ENCODE measurements at regions not wholly inside any gene's neighbourhood (a gene's known extent, or its start where the extent isn't known, plus 50 kb on each side); places are given as distances from the start of the nearest gene placed in this dataset.

DNA sequence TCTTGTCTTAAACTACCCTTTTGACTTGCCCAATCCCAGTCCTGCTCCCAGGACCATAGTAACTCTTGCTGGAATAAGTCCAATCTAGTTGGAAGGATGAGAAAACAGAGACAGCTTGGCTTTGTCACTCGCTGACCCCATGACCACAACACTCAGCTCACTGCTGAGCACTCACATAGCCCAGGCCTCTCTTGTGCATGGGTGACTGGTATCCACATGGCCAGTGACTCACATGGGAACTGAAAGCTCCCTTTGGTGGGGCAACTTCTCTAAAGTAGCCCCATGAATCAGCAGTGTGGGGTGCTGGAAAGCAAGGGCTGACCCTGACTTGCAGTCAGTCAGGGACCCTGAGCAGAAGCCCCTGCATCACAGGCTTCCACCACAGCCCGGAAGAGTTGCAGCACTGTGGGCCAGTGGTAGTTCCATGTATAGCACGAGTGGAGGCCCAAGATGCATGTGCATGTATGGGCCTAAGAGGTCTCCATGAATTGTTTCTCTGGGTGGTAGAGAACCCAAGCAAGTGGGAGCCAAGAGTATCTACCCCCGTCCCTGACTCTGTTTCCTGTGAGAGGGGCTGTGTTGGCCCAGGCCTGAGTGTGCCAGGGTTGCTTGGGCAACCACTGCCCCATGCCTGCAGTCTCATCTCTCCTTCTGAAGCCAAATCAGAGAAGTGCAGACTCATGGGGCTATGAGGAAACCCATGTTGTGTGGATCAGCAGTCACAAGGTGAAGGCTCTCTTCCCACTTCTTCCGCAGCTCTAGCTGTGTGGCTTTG, 62.1 kb upstream of the XCR1 start:
- peak; percentile 32 for DNase-seq

DNA sequence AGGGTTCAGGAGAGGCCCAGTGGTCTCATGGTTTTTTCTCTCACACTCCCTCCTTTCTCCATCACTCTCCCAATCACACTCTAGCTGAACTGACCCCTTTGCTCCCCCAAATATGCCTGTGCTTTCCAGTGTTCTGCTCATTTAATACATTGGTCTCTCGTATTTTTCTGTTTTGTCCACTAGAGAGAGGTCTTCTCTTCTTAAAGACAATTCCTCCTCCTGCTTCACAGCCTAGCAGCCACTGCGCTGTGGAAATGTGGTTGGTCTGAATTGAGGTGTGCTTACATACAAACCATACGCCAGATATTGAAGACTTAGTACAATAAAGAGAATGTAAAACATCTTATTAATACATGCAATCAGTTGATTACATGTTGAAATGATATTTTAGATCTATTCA, 60.6 kb upstream of the XCR1 start:
- no peak for DNase-seq

- DNase-seq: no peak
These were observed 59.7 kb upstream of the XCR1 start for GRCh38 chr3:46086986-46087385.

DNA sequence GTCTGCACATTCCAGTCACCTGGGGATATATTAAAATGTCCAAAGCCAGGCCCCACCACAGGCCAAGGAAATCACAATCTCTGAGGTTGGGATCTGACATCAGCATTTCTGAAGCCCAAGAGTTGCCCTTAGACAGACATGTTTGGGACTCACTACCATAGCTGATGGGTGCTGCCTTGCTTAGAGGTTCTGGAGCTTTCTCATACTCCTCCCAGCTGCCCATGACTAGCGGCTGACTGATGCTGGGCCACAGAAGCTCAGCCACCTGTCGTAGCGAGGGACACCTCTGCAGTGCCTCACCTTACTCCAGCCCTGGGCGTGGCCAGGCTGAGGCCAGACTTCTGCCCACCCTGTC, 58.8 kb upstream of the XCR1 start:
- DNase-seq: no peak

DNA sequence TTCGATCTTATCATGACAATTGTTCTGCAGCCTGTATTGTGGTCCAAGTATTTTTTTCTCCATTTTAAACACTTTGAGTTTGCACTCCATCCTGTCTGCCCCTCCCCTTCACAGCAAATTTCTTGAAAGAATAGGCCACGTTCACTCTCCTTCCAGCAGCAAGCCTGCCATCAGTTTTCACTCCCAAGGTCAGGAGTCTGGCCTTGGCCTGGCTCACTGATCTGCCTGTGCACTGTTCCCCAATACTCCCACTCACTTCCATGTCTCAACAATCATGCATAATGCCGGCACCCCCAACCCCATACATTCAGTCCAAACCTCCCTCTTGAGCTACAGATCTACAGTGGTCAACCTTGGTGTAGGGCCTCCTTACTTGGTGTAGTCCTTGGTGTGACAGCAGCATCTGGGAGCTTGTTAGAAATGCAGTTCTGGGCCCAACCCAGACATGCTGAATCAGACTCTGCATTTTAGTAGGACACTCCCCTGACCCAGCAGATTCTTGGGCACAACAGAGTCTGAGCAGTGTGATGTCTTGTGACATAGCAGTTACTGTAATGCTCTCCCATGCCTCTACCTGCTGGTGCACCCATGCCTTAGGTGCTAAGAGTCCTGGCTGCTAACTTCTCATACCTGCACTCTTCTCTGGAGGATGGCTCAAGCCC, 58.3 kb upstream of the XCR1 start:
- no peak for DNase-seq

DNA sequence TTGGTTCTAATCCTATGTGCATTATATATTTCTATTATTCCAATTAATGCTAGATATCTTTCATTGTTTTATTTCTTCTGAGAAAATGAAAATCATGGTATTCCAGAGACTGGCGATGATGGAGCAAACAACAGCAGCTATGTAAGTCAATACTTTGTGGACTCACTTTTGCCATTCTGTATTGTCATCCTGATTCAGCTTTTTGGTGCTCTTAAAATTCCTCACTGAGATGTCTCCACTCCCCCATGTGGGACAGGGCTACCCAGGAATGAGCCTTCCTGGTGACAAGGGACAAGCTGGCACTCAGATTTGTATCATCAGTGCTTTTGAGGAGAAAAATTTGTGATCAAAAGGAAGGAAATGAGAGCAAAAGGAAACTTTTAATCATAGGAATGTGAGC, 56.7 kb upstream of the XCR1 start:
- DNase-seq: no peak

- no peak for DNase-seq
These were observed 55.6 kb upstream of the XCR1 start for GRCh38 chr3:46082849-46083248.

DNA sequence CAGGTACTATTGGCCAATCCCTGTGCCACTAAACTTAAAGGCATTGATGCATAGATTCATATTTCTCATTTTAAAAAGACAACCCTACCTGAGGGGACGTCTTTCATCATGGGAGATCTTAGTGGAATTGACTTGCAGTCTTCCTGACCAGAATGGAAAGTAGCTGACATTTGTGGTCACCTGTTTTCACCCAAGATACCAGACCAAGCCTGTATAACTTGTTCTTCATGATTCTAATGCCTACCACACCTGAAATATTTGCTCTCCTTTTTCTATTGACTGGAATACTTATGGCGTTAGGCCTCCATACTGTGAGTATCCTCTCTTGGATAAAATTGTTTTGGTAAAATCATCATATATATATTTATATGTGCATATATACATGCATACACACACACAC, 54.7 kb upstream of the XCR1 start:
- no peak for DNase-seq

- no peak for DNase-seq
These were observed 53.7 kb upstream of the XCR1 start for GRCh38 chr3:46080969-46081345.

DNA sequence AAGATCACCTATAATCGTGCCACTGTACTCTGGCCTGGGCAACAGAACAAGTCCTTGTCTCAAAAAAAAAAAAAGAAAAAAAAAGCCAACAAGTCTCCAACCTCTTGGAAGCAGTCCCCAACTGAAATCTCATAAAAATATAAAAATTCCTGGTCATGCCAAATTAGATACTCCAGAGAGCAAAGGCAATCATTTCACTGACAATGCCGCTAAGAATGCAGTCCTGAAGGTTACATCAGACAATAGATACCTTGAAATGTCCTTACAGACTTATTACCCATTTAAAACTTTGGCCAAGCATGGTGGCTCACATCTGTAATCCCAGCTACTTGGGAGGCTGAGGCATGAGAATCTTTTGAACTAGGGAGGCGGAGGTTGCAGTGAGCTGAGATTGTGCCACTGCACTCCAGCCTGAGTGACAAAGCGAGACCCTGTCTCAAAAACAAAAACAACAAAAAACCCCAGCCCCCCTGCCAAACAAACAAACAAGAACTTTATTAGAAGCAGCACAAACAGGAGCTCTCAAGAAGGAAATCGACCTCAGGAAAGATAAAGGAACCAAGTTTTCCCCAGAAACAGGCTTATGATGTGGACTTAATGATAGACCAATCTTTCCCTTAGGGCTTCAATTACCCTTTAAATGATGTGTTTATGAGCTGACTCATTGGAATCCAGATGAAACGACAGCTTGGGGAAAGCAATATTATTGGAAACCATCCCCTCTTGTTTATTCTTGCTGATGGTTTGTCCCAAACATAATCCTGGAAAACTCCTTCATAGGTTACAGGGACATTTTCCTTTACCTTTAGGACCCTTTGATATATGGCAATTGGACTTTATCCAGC, 53.1 kb upstream of the XCR1 start:
- no peak for DNase-seq

GRCh38 chr3:46078712-46079400, 51.6 kb upstream of the XCR1 start:
- peak; percentile 92 for DNase-seq

Measured in CD4-positive, alpha-beta T cell treated with Interleukin-17A for 1 hour (primary cell).